Hematopoietic multipotent progenitor cell (in vitro differentiated cells): ENCODE measurements at regions not wholly inside any gene's neighbourhood (a gene's known extent, or its start where the extent isn't known, plus 50 kb on each side); places are given as distances from the start of the nearest gene placed in this dataset.

Source experiments
- DNase-seq, 3 donors: peaks; one replicate each; pipeline ENCODE4 v3.0.0-alpha.2; 2011 to 2015; ENCODE audit warnings: low read depth in 2 of 3, low spot score in 2 of 3

GRCh38 chr17:72439893-72440502 is 319.2 kb downstream of the SOX9 start:
- DNase-seq, result no peak

GRCh38 chr17:72440961-72441360 is 320.1 kb downstream of the SOX9 start:
- no peak for DNase-seq

- DNase-seq, result no peak
Measured at GRCh38 chr17:72441909-72442308, 321.1 kb downstream of the SOX9 start.

- no peak for DNase-seq
Measured at GRCh38 chr17:72444517-72445054, 323.8 kb downstream of the SOX9 start.

- DNase-seq, result no peak
Measured at GRCh38 chr17:72445055-72445991, 324.5 kb downstream of the SOX9 start.

- no peak for DNase-seq
Measured at GRCh38 chr17:72446118-72446517, 325.3 kb downstream of the SOX9 start.

- DNase-seq, result no peak
Measured at GRCh38 chr17:72446525-72447250, 325.9 kb downstream of the SOX9 start.

- DNase-seq, result no peak
Measured at GRCh38 chr17:72447251-72447640, 326.4 kb downstream of the SOX9 start.

GRCh38 chr17:72448019-72448418 is 327.2 kb downstream of the SOX9 start:
- DNase-seq, result no peak

- DNase-seq, result no peak
Measured at GRCh38 chr17:72452286-72453173, 331.7 kb downstream of the SOX9 start.

GRCh38 chr17:72454342-72454741 is 333.5 kb downstream of the SOX9 start:
- DNase-seq, result no peak

- no peak for DNase-seq
Measured at GRCh38 chr17:72455562-72455961, 334.7 kb downstream of the SOX9 start.

- DNase-seq, result no peak
Measured at GRCh38 chr17:72456075-72456474, 335.3 kb downstream of the SOX9 start.

GRCh38 chr17:72457712-72458111 is 336.9 kb downstream of the SOX9 start:
- DNase-seq, result no peak

- no peak for DNase-seq
Measured at GRCh38 chr17:72458301-72458700, 337.5 kb downstream of the SOX9 start.

- DNase-seq, result no peak
Measured at GRCh38 chr17:72460711-72461110, 339.9 kb downstream of the SOX9 start.

GRCh38 chr17:72461757-72462156 is 340.9 kb downstream of the SOX9 start:
- DNase-seq, result no peak

GRCh38 chr17:72462407-72462806 is 341.6 kb downstream of the SOX9 start:
- DNase-seq, result no peak

- no peak for DNase-seq
Measured at GRCh38 chr17:72462814-72463213, 342.0 kb downstream of the SOX9 start.
